SU-DHL-6 (cell line): ENCODE measurements at regions not wholly inside any gene's neighbourhood (a gene's known extent, or its start where the extent isn't known, plus 50 kb on each side); places are given as distances from the start of the nearest gene placed in this dataset.

ENCODE experiments used
- CTCF ChIP-seq: fragments of 200-600 bp; sonication (generic); IDR thresholded peaks from one replicate; pipeline ENCODE4 v1.5.1; 2017; ENCODE audit warnings: antibody characterized with exemption, mild to moderate bottlenecking, low read length, moderate library complexity; ENCODE audit not compliant: insufficient read depth, poor library complexity, severe bottlenecking
- EZH2phosphoT487 ChIP-seq: fragments of 200-600 bp; sonication (generic), shearing (Covaris generic); conservative IDR thresholded peaks from 2 replicates; pipeline ENCODE4 v1.6.1; 2018; ENCODE audit warnings: mild to moderate bottlenecking, antibody characterized with exemption, low read length, moderate library complexity, mixed read lengths

DNA sequence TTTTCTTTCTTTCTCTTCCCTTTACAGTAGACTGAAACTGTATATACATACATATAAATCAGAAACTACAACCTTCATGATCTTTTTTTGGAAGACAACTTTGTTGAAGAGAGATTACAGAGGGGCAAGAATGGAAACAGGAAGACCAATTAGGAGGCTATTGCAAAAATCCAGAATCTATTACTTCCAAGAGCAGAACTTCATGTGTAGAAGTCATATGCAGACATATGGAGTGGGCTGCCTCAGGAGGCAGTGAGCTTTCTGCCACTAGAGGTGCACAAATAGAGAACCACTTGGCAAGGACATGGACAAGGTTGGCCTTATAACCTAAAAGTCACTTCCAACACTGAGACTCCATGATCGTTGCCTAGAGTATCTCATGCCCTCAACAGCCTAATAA is 157.8 kb upstream of the NR4A3 start:
- TF ChIP-seq CTCF = no peak
- no peak for TF ChIP-seq EZH2phosphoT487
